Stimulated activated CD4-positive, alpha-beta T cell treated with anti-CD3 and anti-CD28 coated beads, Interleukin-15, amount 100 ng/mL, for 48 hours (primary cell): ENCODE measurements at regions not wholly inside any gene's neighbourhood (a gene's known extent, or its start where the extent isn't known, plus 50 kb on each side); places are given as distances from the start of the nearest gene placed in this dataset.

ENCODE experiments used
- DNase-seq, 2 donors: peaks; one replicate each; pipeline ENCODE4 v3.0.0-alpha.2; 2020; ENCODE audit warnings: low read depth in 2 of 2

DNA sequence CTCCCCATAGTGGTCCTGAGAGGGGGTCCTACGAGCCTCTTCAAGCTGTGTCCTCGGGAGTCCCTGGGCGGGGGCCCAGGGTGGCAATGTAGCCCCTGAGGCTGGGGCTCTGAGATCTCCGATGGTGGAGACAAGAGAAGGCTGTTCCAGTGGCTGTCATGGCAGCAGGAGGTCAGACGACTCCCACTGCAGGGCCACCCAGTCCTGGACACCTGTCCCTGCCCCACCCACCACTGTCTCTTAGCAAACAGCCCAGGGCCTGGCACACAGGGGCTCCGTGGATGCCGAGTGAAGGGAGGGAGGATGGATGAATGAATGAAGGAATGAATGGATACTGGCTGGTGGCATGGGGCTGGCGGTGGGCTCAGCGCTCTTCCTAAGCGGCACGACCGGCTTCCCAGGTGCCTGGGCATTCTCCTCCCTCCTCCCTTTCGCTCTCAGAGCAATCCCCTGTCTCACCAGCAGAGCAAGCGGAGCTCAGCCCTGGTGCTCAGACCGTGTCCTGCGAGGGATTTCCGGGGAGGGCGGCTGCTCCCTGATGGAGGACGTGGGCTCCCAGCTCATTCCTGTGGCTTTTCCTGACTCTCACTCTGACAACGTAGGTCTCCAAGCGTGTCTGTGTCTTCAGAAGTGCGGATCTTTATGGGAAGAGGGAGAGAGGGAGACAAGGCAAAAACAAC is 1272.6 kb downstream of the BRD1 start:
- DNase-seq, result no peak

DNA sequence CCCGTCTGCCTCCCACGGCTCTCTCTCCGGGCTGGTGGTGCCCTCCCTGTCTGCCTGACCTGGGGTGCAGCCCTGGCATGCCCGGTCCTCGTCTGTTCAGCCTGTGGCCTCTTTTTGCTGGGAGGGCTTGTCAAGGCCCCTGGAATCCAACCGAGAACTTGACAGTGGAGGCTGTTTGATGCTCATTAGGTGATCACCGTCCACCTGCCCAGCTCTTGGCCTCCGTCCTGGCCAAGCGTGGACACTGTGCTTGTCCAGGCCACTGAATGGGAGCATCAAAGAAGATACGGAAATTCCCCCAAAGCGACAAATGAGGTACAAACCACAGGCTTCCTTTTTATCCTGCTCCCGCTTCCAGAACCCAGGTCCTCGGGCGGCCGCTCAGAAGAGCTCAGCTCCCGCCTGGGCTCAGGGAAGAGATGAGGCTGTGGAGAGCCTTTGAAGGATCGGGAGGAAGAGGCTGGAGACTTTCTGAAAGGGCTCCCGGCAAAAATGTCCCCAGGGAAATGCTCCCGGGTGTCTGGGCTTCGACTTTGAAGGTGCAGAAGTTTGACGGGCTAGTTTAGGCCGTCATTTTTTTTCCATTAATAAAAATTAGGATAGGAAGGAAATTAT is 1273.9 kb downstream of the BRD1 start:
- no peak for DNase-seq

DNA sequence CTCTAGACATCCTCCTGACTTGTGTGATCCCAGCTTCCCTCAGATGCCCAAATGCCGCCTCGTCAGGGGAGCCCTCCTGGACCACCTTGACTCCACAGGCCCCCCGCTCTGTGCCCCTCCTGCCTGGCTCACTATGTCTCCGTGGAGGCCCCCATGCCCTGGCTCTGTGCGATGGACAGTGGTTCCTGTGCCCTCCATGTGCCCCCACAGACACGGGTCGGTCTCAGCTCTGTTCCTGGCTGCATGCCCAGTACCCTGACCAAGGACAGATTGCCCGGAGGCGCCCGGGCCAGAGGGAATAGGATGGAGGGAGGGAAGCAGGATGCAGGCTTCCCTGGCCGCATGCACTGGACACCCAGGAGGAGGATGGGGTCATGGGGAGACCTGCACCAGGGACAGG is 1274.6 kb downstream of the BRD1 start:
- no peak for DNase-seq

DNA sequence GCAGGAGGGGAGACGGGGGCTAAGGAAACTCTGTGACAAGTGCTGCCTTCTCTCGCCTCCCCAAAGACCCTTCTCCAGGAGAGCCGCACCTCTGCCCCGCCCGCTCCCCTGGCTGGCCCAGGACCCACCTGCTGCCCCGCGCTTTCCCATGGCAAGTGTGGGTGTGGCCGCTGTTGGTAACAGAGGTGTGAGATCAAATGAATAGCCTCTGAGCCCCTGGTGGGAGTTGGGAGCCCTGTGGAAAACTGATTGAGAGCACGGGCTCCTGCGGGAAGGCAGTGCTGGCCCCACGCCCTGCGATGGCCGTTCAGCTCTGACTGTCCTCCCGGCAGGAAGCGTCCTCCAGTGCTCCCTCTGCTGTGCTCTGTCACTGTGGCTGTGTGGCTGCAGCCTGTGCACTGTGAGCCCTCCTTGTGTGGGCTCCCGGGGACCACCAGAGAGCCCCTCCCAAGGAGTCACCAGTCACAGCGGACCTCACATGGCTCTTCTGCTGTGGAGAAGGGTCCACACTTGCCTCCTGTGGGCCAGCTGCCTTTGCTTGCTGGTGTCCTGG is 1275.9 kb downstream of the BRD1 start:
- no peak for DNase-seq

DNA sequence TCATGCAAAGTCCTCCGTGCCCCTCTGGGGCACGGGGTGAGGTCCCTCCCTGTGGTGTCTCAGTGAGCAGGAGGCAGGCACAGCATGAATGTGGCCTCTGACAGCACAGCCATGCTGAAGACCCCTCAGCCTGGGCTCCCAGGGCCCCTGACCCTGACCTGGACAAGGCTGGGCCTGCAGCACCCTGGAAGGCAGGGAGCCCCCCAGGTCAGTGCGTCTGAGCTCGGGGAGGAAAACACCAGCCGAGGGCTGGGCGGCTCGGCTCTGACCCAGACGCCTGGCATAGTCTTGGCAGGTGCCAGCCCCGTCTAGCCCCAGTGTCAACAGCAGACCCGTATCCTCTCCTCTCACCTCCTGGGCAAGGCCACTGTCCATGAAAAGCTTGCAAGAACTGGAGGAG is 1276.6 kb downstream of the BRD1 start:
- DNase-seq, result no peak

DNA sequence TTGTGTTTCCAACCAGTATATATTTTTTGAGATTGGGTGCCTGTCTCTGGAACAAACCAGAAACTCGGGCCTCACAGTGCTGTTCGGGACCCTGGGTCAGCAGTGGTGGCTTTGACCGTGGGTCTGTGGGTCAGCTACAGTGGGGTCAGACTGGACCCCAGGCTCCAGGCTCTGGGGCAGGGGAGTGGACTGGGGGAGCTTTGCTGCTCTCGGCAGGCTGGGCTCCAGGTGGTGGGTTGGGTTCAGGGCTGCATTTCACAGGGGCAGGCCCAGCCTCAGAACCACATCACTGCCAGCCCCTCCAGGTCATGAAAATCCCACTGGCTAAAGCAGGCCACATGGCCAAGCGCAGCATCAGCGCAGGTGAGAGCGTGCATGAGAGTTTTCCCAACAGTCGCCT is 1279.3 kb downstream of the BRD1 start:
- DNase-seq, result no peak

DNA sequence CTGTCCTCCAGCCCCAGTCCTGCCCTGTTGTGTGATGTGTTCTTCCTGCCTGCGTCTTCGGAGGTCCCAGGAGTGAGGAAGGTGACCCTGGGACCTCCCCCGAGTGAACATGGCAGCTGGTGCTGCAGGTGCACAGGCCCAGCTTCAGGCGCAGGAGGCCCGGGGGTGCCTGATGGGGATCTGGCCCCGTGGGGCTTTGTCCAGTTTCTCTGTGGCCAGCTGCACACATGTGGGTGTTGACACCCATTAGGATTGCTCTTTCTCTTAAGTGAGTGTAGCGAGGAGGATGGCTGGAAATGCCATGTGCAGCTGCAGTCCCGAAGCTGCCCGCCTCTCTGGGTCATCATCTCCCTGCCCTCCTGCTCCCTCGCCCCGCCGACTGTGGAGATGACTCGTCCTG is 1279.7 kb downstream of the BRD1 start:
- no peak for DNase-seq

DNA sequence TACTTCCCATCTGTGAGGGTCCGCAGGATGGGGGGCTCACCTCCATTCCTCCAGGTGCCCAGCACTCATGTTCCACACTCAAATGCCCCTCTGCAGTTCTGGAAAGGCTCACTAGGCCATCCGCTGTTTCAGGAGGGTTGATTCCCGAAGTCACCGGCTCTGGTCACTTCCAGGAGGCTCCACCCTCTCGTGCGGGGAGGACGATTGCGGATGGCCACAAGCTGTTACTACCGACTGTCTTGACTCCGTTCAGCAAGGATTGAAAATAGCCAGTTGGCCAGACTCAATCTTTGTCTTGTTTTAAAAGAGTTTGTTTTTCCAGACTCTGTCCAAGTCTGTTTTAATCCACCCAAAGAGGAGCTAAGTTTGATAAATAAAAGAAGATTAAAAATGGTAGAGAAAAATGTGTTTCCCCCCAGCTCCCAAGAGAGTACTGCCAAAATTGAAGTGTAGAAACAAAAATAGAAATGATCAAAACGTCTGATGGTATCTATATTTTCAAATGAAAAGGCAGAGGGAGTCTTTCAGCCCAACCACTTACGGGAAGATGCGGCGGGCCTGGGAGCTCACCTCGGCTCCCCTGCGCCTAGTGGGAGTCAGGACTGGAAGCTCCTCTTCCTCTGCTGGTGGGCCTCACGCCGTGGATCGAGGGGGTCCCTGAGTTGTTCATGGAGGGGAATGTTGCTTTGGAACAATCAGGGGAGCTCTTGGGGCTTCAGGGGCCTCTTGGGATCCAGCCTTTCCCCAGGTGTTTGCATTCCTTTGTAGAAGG is 1280.8 kb downstream of the BRD1 start:
- DNase-seq, result no peak

DNA sequence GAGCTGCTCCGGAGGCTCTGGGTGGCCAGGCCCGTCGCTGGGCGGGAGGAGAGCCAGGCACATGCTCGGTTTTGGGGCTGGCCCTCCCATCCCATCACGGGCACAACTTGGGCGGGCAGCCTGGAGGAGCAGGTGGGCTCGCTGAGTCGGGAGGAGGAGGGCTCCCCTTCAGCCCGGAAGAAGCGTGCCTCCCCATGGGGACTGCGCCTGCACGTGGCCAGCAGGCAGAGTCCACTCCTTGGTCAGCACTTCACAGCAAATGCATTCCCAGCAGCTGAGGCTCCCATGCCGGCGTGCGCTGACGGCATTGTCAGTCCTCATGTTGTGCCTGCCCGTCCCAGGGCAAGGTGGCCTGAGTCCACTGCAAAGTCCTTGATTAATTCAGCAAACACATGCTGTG is 1281.7 kb downstream of the BRD1 start:
- DNase-seq, result no peak

DNA sequence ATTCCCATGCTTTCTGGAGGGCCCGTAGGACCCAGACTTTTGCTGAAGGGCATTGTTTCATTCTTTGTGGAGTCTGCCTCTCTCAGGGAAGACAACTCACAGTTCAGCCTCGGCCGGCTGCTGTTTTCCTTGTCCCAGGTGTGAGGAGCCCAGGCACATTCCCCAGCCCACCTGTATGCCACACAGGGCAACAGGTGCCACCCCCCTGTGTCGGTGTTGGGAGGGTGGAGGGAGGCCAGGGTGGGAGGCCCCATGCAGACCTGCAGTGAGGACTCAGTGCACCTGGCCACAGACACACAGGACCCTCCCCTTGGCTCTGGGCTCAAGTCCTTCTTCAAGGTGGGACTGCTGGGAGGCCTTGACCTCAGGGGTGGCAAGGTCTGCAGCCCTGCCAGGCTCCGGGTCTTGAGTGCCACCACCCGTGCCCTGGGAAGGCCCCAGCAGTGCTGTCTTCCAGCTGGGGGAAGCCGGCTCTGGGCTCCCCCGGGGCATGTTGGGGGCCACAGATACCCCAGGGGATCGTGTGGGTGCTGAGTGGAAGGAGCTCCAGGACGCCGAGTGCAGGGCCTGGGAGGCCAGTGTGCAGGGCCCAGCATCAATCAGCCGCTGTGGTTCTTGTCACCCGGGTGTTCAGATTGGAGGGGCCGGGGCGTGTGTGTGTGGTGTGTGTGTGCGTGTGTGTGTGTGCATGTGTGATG is 1286.1 kb downstream of the BRD1 start:
- no peak for DNase-seq

DNA sequence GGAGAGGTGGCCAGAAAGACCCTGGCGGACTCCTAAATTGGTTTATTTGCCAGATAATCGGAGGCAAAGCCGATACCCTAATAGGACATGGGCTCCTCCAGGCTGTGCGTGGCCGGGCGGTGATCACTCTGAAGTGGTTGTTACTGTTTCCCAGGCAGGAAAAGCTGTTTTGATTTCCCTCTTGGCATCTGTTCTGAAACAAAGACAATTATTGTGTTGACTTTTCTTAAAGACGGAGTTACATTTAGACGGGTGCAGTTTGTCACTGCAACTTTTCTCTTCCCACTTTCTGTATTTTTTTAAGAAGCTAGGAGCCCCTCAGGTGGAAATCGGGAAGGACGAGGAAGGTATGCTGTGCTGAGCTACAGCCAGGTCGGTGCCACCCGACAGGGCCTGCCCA is 1288.4 kb downstream of the BRD1 start:
- no peak for DNase-seq

DNA sequence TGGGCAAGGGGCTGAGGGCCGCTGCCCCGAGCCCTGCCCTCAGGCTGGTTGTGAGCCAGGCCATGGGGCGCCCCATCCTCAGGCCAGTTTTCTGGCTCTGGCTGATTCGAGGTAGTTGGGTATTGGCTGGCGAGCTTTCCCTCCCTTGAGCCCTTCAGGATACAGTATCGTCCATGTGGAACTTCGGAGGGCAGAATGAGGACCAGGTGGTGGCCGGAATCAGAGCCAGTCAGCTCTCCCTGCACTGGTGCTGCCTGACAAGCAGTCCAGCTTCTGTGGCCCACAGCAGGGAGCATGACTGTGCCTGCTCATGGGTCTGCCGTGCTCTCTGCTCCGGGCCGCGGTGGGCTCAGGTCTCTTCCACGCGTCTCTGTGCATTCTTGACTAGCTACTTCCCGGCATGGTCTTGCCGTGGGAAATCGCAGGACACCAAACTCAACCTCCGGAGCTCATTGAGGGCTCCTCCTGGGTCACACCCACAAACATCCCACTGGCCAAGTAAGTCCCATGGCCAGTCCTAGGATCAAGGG is 1289.3 kb downstream of the BRD1 start:
- no peak for DNase-seq

DNA sequence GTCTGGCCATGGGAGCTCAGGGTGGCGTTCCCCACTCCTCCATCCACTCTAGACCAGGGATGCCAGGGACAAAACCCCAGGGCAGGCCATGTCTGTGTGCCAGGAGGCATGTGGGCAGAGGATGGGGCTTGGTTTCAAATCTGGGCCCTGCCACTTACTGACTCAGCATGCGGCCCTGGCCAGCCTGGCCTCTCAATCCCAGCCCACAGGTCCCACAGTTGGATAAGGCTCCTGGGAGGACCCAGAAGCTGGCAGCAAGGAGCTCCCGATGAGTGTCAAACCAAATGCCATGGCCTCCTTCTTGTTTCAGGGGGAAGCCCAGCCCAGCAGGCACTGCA is 1290.4 kb downstream of the BRD1 start:
- DNase-seq, result no peak

DNA sequence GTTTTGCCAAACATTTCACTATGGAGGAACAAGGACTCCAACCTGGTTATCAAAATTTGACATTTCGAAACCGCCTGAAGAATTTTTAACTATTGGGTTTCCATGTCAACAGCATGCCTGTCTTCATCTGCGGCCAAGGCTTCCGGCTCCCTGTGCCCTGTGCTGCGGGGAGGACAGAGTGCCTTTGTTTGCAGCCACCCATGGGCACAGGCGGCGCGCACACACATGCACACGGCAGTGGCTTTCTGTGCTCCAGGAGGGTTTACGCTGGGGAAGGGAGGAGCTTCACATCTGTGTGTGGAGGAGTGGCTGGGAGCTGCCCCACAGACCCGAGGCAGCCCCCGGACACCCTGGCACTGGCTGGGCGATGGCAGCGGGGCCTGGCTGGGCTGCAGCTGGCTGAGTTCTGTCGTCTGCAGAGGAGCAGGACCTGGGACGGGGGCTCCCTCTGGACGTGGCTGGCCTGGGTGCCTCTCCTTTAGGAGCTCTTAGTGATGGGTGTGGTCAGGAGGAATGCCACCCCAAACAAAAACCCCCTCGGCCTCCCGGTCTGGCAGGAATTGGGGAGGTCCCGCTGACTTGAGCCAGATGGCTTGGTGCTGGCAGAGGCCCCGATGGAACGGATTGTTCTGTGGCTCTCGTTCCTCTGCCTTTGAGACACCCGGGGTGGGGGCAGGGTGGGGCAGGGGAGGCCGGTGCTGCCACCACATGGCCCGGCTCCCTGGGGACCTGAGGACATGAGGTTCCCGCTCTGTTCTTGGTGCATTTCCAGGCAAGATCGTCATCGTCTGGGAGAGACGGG is 1290.9 kb downstream of the BRD1 start:
- DNase-seq, result no peak

DNA sequence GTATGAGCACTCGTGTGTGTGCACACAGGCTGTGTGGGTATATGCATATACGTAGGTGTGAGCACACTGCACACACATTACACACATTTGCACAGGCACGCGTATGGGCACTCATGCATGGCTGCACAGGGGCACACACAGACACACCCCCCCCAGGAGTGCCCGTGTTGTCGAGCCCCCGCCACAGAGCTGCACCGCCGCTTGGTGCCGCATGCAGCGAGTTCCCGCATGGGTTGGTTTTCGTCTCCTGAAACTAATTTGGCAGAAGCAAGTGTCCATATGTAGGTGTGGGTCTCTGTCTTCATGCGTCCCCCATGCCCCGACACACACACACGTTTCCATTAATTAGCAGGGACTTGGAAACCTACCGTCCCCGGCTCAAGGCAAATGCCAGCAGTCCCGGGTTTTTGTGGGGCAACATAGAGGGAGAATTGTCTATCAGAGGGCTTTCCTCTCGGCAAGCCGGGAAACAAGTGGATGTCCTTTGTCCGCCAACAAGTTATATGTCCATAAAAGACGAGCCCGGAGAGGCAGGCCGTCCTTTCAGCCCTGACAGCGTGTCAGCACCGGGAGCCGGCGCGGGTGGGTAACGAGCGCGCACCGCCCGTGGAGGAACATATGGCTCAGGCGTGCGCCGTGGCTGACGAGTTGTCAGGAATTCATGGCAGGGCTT is 1291.7 kb downstream of the BRD1 start:
- no peak for DNase-seq

DNA sequence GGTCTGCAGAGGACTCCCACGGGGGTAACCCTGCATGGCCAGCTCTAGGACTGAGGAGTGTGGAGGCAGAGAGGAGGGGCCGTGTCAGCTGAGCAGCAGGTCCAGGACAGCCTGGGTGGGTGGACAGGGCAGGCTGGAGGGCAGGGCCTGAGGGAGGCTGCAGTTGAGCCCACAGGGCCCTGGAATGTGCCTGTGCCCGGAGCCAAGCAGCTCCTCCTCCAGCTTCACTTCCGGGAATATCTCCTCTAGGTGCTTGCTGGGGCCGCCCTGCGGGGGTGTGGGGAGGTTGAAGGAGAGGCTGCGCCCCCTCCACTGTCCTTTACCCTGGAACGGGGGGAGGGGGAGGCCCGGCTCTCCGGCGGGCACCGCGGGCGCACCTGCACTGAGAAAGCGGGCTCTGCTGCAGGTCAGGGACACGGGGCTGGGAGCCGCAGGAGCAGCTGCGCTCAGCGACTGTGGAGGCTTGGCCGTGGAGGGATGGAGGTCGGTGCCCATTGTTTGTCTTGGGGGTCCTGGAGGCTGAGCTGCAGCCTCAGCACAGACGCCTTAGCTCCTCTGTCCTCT is 1293.2 kb downstream of the BRD1 start:
- DNase-seq, result no peak

DNA sequence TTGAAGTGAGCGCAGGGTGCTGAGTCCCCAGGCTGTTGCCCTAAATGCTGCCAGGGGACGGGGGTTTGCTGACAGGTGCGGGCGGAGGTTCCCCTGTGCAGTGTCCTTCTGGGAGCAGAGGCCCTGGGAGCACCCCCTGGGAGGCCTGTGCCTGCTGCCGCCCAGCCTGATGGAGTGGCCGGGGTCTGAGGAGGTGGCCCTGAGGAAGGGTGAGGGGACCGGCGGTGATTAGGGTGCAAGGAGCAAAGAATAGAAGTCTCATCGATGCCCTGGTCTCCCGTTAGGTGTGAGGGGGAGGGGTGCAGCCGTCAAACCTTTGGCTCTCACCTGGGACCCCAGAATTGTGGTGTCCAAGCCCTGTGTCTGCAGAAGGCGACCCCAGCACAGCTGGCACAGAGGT is 1294.7 kb downstream of the BRD1 start:
- DNase-seq, result no peak

DNA sequence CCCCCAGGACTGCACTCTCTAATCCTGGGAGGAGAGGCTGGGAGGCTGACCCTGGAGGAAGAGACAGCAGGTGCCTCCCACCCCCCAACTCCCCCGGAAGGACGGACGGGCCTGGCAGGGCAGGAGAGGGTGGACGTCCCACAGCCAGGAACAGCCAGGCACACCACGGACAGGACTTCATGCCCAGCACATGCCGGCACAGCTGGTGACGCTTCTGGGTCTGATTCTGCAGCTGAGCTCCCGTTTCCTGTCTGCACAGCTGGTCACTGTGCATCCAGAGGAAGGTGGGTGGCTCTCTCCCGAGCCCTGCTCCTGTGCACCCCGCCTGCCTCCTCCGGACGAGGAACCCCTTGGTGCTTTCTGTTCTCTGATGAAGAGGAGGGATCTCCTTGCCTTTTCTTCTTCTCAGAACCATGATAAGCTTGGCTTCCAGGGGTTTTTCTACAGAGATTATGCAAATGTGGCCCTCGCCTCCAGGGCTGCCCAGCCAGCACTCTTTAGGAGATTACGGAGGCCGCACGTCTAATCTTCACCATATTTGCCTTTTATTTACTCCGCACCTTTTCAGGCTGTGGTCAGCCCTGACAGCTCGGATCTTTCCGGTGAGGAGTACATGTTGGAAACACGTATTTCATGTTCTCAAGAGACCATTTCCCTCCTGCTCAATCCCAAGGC is 1295.8 kb downstream of the BRD1 start:
- DNase-seq, result no peak

DNA sequence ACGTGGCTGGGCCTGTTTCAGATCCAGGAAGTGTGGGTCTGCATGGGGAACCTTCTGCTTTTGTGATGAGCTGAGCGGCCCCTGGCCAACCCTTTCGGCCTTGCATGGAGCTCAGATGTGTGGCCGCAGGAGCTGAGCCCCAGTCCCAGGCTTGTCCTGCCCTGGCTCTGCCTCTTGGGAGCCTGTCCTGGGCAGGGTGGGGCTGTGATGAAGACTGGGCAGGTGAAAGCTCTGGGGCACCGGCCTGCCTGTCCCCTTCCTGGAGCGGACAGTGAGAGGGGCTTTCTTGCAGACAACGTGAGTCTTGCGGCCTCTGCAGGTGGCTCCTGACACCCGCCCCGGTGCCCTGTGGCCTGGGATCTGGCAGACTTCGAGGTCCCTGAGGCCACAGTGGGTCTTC is 1296.6 kb downstream of the BRD1 start:
- no peak for DNase-seq

DNA sequence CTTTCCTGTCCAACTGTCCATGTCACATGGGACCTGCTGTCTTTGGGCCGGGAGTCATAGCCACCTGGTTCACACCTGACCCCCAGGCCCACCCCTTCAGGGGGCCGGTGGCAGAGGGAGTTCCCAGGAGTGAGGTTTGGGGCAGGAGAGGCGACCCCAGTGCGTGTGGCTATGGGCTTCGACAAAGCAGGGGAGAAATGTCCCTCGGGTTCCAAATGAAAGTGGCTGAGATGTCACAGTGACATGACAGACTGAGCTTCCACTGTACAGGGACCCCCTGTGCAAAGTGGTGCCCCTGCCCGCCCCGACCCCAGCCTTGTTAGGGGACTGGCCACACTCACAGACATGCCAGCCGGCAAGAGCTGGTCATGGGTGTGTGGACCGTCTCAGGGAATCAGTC is 1297.0 kb downstream of the BRD1 start:
- DNase-seq, result no peak
